ENCODE measurements at regions not wholly inside any gene's neighbourhood (a gene's known extent, or its start where the extent isn't known, plus 50 kb on each side); places are given as distances from the start of the nearest gene placed in this dataset.

DNA sequence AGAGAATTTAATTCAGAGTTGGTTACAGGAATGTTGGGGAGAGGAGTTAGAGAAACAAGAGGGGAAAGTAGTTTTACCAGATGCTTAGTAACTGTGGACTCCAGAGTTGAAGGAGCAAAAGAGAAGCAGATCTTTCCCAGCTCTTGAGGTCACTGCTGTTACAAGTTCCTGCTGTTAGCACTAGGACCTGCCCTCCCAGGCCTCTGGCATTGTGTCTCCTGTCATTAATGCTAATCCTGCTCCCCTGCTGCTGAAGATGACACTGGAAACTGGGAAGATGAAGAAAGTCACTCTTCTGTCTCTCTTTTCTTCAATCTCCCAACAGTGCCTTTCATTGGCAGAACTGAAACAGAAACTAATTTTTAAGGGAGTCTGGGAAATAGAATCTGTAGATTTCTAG, 845.6 kb downstream of the ADGRL2 start:
- intact Hi-C loops (cut with DNase I; ENCODE audit: low total_unique reads) (no loop called here), in situ Hi-C loops (cut with MboI; ENCODE audit: low pct_ligation_motif_present in 1 of 4, low pct_unique_long_range_greater_than_20kb in 1 of 4, low sequenced_read_pairs in 3 of 4) (no loop called here)
- Histone ChIP-seq H3K4me1 (no peaks in the 10 kb centered on the region), H3K27me3 (no peaks in the 10 kb centered on the region), H3K27ac (no peak overlapping the region), H3K4me3 (no peak overlapping the region), H3K9me3 (no peaks in the 10 kb centered on the region), H3K36me3 (no peaks in the 10 kb centered on the region)
- TF ChIP-seq POLR2AphosphoS5 (IDR thresholded peaks at IDR 0.05) = no peak
- TF ChIP-seq, protein P1, sequence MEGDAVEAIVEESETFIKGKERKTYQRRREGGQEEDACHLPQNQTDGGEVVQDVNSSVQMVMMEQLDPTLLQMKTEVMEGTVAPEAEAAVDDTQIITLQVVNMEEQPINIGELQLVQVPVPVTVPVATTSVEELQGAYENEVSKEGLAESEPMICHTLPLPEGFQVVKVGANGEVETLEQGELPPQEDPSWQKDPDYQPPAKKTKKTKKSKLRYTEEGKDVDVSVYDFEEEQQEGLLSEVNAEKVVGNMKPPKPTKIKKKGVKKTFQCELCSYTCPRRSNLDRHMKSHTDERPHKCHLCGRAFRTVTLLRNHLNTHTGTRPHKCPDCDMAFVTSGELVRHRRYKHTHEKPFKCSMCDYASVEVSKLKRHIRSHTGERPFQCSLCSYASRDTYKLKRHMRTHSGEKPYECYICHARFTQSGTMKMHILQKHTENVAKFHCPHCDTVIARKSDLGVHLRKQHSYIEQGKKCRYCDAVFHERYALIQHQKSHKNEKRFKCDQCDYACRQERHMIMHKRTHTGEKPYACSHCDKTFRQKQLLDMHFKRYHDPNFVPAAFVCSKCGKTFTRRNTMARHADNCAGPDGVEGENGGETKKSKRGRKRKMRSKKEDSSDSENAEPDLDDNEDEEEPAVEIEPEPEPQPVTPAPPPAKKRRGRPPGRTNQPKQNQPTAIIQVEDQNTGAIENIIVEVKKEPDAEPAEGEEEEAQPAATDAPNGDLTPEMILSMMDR (IDR thresholded peaks at IDR 0.05) = no peak
- TF ChIP-seq POLR2A (IDR thresholded peaks at IDR 0.05) = no peak
- no peak for TF ChIP-seq EP300 (IDR thresholded peaks at IDR 0.05; ENCODE audit: low read depth)
- no peak for DNase-seq

DNA sequence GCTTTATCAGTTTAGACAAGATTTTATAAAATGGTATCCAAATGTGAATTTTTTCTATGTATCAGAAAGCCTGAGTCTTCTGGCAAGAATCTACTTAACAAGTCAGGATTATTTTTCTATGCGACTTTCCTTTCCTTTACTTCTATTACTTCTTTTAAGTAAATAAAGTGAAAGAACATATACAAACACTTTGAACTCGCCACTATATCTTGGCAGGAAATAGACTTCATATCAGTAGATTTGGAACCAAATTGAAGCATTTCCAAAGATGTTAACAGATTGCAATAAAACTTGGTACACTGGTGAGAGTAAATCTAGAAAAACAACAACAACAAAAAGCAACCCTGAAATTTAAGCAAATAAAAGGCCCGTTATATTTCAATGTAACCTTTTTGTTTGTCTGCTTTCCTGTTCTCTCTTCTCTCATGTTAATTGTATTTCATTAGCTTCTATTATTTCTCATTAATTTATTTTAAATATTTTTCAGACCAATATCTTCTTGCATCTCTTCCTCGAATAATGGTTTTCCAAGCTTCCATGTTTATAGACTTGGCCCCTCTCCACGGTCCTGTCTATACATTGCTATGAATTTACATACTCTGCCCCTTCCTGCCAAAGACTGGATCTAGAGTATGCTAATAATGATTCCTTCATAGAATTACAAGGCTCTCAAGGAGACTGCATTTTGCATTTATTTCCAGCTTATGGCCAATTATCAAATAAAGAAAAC, 843.6 kb downstream of the ADGRL2 start:
- H3K27me3 ChIP-seq = no peaks in the 10 kb centered on the region
- 70 to 71% methylated on average over 5 of the region's 5 CpGs for WGBS, 2 donors (ENCODE audit: low coverage in 1 of 2)
- H3K9me3 ChIP-seq = no peaks in the 10 kb centered on the region
- DNase-seq = no peak
- TF ChIP-seq POLR2AphosphoS5 (IDR thresholded peaks at IDR 0.05) (no peak), EP300 (IDR thresholded peaks at IDR 0.05; ENCODE audit: low read depth) (no peak), POLR2A (IDR thresholded peaks at IDR 0.05) (no peak)
- TF ChIP-seq, protein P1 (IDR thresholded peaks at IDR 0.05) = no peak
- intact Hi-C loops (cut with DNase I; ENCODE audit: low total_unique reads) = no loop called here
- H3K4me3 ChIP-seq = no peak overlapping the region
- no peak overlapping the region for H3K27ac ChIP-seq
- H3K4me1 ChIP-seq = no peaks in the 10 kb centered on the region
- H3K36me3 ChIP-seq = no peaks in the 10 kb centered on the region
- in situ Hi-C loops (cut with MboI; ENCODE audit: low pct_ligation_motif_present in 1 of 4, low pct_unique_long_range_greater_than_20kb in 1 of 4, low sequenced_read_pairs in 3 of 4) = no loop called here

DNA sequence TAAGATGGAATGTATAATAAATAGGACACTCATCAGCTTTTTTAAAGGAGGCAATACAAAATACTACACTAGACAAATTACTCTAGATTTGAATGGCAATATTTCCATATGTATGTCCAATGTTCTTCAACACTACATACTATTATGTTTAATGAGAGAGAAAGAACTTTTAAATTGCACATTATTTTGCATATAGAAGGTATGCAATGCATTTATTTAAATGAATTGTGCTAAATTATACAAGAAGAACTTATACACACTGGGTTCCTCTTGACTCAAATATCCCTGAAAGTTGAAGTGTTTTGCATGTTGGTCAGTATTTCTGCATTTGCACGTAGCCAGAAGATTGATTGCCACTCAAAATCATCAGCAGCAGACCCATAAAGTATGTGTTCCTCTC, 839.6 kb downstream of the ADGRL2 start:
- H3K9me3 ChIP-seq = no peaks in the 10 kb centered on the region
- no peaks in the 10 kb centered on the region for H3K27me3 ChIP-seq
- no peak overlapping the region for H3K4me3 ChIP-seq
- in situ Hi-C loops (cut with MboI; ENCODE audit: low pct_ligation_motif_present in 1 of 4, low pct_unique_long_range_greater_than_20kb in 1 of 4, low sequenced_read_pairs in 3 of 4) = no loop called here
- intact Hi-C loops (cut with DNase I; ENCODE audit: low total_unique reads) = no loop called here
- H3K36me3 ChIP-seq = no peaks in the 10 kb centered on the region
- no peaks in the 10 kb centered on the region for H3K4me1 ChIP-seq
- 54 to 73% methylated on average over 1 of the region's 1 CpG for WGBS, 2 donors (ENCODE audit: low coverage in 1 of 2)
- no peak for DNase-seq
- H3K27ac ChIP-seq = no peak overlapping the region
- TF ChIP-seq POLR2AphosphoS5 (IDR thresholded peaks at IDR 0.05) = no peak
- TF ChIP-seq POLR2A (IDR thresholded peaks at IDR 0.05) = no peak
- TF ChIP-seq EP300 (IDR thresholded peaks at IDR 0.05; ENCODE audit: low read depth) = no peak
- TF ChIP-seq, protein P1 (IDR thresholded peaks at IDR 0.05) = no peak

DNA sequence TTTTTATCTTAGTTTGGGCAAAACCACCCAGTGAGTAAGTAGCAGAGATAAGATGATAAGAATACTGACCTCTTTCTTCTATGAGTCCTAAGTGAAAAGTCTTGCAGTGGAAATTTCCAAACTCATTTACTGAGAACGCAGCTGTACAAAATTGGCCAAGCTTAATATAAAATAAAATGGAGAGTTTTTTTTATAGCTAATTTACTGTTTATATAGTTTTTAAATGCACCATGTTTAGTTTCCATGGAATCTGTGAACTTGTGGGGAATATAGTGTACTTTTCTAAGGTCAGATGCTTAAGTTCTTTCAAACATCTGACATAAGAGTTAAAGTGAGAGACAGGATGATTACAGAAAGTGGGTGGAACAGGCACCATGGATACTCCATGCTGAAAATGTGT, 833.5 kb downstream of the ADGRL2 start:
- Histone ChIP-seq H3K27ac (no peak overlapping the region), H3K4me1 (no peaks in the 10 kb centered on the region), H3K9me3 (no peaks in the 10 kb centered on the region), H3K36me3 (no peaks in the 10 kb centered on the region), H3K4me3 (no peak overlapping the region), H3K27me3 (no peaks in the 10 kb centered on the region)
- intact Hi-C loops (cut with DNase I; ENCODE audit: low total_unique reads) = no loop called here
- in situ Hi-C loops (cut with MboI; ENCODE audit: low pct_ligation_motif_present in 1 of 4, low pct_unique_long_range_greater_than_20kb in 1 of 4, low sequenced_read_pairs in 3 of 4) = no loop called here
- TF ChIP-seq POLR2A (IDR thresholded peaks at IDR 0.05) (no peak), POLR2AphosphoS5 (IDR thresholded peaks at IDR 0.05) (no peak), EP300 (IDR thresholded peaks at IDR 0.05; ENCODE audit: low read depth) (no peak)
- TF ChIP-seq, protein P1 (IDR thresholded peaks at IDR 0.05) = no peak
- DNase-seq = no peak
- WGBS, 2 donors (ENCODE audit: low coverage in 1 of 2) = 35 to 90% methylated on average over 1 of the region's 1 CpG
